Stomach (tissue), 8 donors: ENCODE measurements at regions not wholly inside any gene's neighbourhood (a gene's known extent, or its start where the extent isn't known, plus 50 kb on each side); places are given as distances from the start of the nearest gene placed in this dataset.
A peak's percentile ranks its signal among the peaks of the same experiment; 100 is the strongest.

ENCODE experiments used
- DNase-seq, 2 donors: peaks; one replicate each; pipeline versions ENCODE4 v3.0.0 to v3.0.0-alpha.2; 2013 to 2019
- H3K27ac ChIP-seq, 5 donors: fragments of 200-600 bp in 4 of 5; sonication (generic) in 4 of 5; one replicate each; pipeline ENCODE4 v1.5.1; 2013 to 2019; ENCODE audit warnings: mild to moderate bottlenecking in 1 of 5, moderate library complexity in 1 of 5
- H3K27me3 ChIP-seq, 3 donors: fragments of 200-600 bp; sonication (generic); one replicate each; pipeline ENCODE4 v1.5.1; 2017 to 2019; ENCODE audit warnings: mixed run types in 1 of 3
- H3K36me3 ChIP-seq, 4 donors: fragments of 200-600 bp; sonication (generic); 1 replicate in 3 of 4; 2 replicates in 1 of 4; pipeline ENCODE4 v1.5.1; 2016 to 2019
- H3K4me1 ChIP-seq, 4 donors: fragments of 200-600 bp; sonication (generic); one replicate each; pipeline ENCODE4 v1.5.1; 2016 to 2019
- H3K4me3 ChIP-seq, 4 donors: fragments of 200-600 bp; sonication (generic) in 3 of 4; one replicate each; pipeline ENCODE4 v1.5.1; 2016 to 2019; ENCODE audit warnings: mild to moderate bottlenecking in 1 of 4
- H3K9me3 ChIP-seq, 4 donors: fragments of 200-600 bp; sonication (generic); one replicate each; pipeline ENCODE4 v1.5.1; 2016 to 2019
- CTCF ChIP-seq, 7 experiments: fragments of 450-650 bp in 4 of 7; fragments of 200-600 bp in 3 of 7; sonication (generic) in 3 of 7; IDR thresholded peaks; one replicate each; pipeline ENCODE4 v1.5.1; 2016 to 2019; ENCODE audit warnings: antibody characterized with exemption in 7 of 7, control low read depth in 2 of 7, mild to moderate bottlenecking in 1 of 7
- EP300 ChIP-seq: sonication (generic); formaldehyde crosslinking; IDR thresholded peaks from one replicate; pipeline ENCODE4 v1.6.1; 2017; ENCODE audit warnings: antibody characterized with exemption
- POLR2A ChIP-seq, 4 donors: fragments of 450-650 bp; IDR thresholded peaks; one replicate each; pipeline ENCODE4 v1.6.1; 2016; ENCODE audit warnings: antibody characterized with exemption in 4 of 4, control low read depth in 2 of 4, mild to moderate bottlenecking in 1 of 4, moderate library complexity in 1 of 4
- POLR2AphosphoS5 ChIP-seq, 3 donors: sonication (generic); formaldehyde crosslinking; IDR thresholded peaks; one replicate each; pipeline ENCODE4 v1.6.1; 2016; ENCODE audit warnings: antibody characterized with exemption in 3 of 3
- WGBS, 5 donors: extraction: QIAGEN DNeasy Blood & Tissue Kit in 3 of 5; methylation state at CpG; one replicate each; pipeline versions ENCODE4 v1.1.5 to v1.1.7; 2013 to 2018; 5-methylcytosine and 5-hydroxymethylcytosine counted together
- intact Hi-C: fragments of 100-400 bp; cut with DNase I; formaldehyde crosslinking; loops from one replicate; pipeline ENCODE4 v1.15.1; 2023; ENCODE audit warnings: low total_unique reads
- donor health status: healthy with polysubstance abuse.
- donor health status: Bipolar disorder and iron deficiency.
- donor health status: healthy.

- Histone ChIP-seq H3K27ac (no peak overlapping the region), H3K36me3 (no peaks in the 10 kb centered on the region), H3K4me1 (no peaks in the 10 kb centered on the region), H3K4me3 (no peak overlapping the region), H3K9me3 (peaks cover 0 to 6% (median 2%) of the 10 kb centered on the region in 4 donors), H3K27me3 (no peaks in the 10 kb centered on the region)
- TF ChIP-seq POLR2A (IDR thresholded peaks at IDR 0.05) (no peak), CTCF (IDR thresholded peaks at IDR 0.05) (no peak), POLR2AphosphoS5 (IDR thresholded peaks at IDR 0.05) (no peak), EP300 (no peak)
- intact Hi-C loops, result no loop called here
- no peak for DNase-seq
Observed at GRCh38 chr1:238898856-238899255, 487.5 kb upstream of the CHRM3 start.

GRCh38 chr1:238895911-238896310 is 490.5 kb upstream of the CHRM3 start:
- H3K4me1 ChIP-seq, result no peaks in the 10 kb centered on the region
- no peaks in the 10 kb centered on the region for H3K27me3 ChIP-seq
- TF ChIP-seq CTCF (IDR thresholded peaks at IDR 0.05) (no peak), EP300 (no peak), POLR2AphosphoS5 (IDR thresholded peaks at IDR 0.05) (no peak)
- no peak overlapping the region for H3K27ac ChIP-seq
- intact Hi-C loops, result no loop called here
- WGBS, 5 donors, result 61 to 71% (median 64%) methylated on average over 2 of the region's 2 CpGs
- DNase-seq, result peak in 1 of 2 donors; percentile 14
- H3K9me3 ChIP-seq, result peaks cover 0 to 3% (median 0%) of the 10 kb centered on the region in 4 donors
- H3K36me3 ChIP-seq, result no peaks in the 10 kb centered on the region
- H3K4me3 ChIP-seq, result no peak overlapping the region

- no peaks in the 10 kb centered on the region for H3K27me3 ChIP-seq
- H3K27ac ChIP-seq, result no peak overlapping the region
- intact Hi-C loops, result no loop called here
- TF ChIP-seq POLR2AphosphoS5 (IDR thresholded peaks at IDR 0.05), result no peak
- DNase-seq, result no peak
- no peaks in the 10 kb centered on the region for H3K9me3 ChIP-seq
- WGBS, 5 donors, result 59 to 83% (median 74%) methylated on average over 4 of the region's 4 CpGs
- no peaks in the 10 kb centered on the region for H3K4me1 ChIP-seq
- no peaks in the 10 kb centered on the region for H3K36me3 ChIP-seq
- no peak overlapping the region for H3K4me3 ChIP-seq
Observed at GRCh38 chr1:238892612-238893011, 493.8 kb upstream of the CHRM3 start.

- Histone ChIP-seq H3K4me1 (no peaks in the 10 kb centered on the region), H3K9me3 (no peaks in the 10 kb centered on the region), H3K27ac (no peak overlapping the region), H3K4me3 (no peak overlapping the region), H3K27me3 (no peaks in the 10 kb centered on the region), H3K36me3 (no peaks in the 10 kb centered on the region)
- WGBS, 5 donors, result 65 to 80% (median 77%) methylated on average over 8 of the region's 8 CpGs
- intact Hi-C loops, result no loop called here
- no peak for DNase-seq
- no peak for TF ChIP-seq POLR2A (IDR thresholded peaks at IDR 0.05)
- no peak for TF ChIP-seq CTCF (IDR thresholded peaks at IDR 0.05)
- TF ChIP-seq EP300, result no peak
- TF ChIP-seq POLR2AphosphoS5 (IDR thresholded peaks at IDR 0.05), result no peak
Observed at GRCh38 chr1:238861342-238862066, 524.9 kb upstream of the CHRM3 start.

- no peak overlapping the region for H3K4me3 ChIP-seq
- H3K9me3 ChIP-seq, result peaks cover 2 to 31% (median 18%) of the 10 kb centered on the region in 4 donors
- TF ChIP-seq CTCF (IDR thresholded peaks at IDR 0.05) (no peak), EP300 (no peak), POLR2AphosphoS5 (IDR thresholded peaks at IDR 0.05) (no peak), POLR2A (IDR thresholded peaks at IDR 0.05) (no peak)
- no peaks in the 10 kb centered on the region for H3K36me3 ChIP-seq
- no peak for DNase-seq
- intact Hi-C loops, result no loop called here
- no peak overlapping the region for H3K27ac ChIP-seq
- H3K4me1 ChIP-seq, result no peaks in the 10 kb centered on the region
- no peaks in the 10 kb centered on the region for H3K27me3 ChIP-seq
Observed at GRCh38 chr1:238833919-238834318, 552.4 kb upstream of the CHRM3 start.
